Activated CD4-positive, alpha-beta T cell treated with anti-CD3 and anti-CD28 coated beads, Interleukin-2, amount 50 U/mL, for 1 hour (primary cell): ENCODE measurements at regions not wholly inside any gene's neighbourhood (a gene's known extent, or its start where the extent isn't known, plus 50 kb on each side); places are given as distances from the start of the nearest gene placed in this dataset.
"Not testable (repeated sequence)": the region's sequence is repeated elsewhere in the genome, so short reads cannot be mapped to it uniquely, and the experiment has no call there.

Source experiments
- DNase-seq: peaks from one replicate; pipeline ENCODE4 v3.0.0-alpha.2; 2020

DNA sequence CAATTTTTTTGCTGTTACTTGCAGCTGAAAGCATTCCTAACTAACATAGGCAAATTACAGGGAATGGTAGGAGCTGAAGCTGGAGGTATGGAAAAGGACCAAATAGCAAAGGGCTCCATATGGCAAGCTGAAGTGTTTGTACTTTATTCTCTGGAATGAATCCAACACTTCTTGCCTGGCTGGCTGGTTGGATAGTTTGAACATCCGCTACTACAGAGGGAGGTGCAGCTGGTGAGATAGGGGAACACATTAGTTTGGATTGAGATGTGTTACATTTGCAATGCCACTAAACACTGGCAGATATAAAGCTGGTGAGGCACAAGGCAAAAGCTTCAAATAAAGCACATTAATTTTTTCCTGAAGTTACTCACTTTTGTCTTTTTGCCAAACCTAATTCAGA is 291.5 kb downstream of the SP3 start:
- DNase-seq = no peak

DNA sequence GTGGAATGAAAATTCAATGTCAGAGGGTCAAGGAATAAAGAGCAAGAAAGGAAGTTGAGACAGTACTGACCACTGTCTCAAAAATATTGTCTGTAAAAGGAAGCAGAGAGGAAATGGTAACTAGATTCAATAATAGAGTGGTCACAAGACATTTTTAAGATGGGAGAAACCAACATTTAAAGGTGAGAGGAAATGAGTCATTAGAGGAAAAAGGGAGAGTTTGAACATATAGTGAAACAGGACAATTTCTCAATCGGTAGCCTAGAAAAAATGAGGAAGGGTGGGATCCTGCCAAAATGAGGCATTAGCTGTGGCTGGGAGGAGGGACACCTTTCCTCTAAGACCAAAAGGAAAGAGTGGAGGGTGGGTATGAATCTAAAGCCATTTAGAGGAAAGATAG is 288.5 kb downstream of the SP3 start:
- DNase-seq = no peak

DNA sequence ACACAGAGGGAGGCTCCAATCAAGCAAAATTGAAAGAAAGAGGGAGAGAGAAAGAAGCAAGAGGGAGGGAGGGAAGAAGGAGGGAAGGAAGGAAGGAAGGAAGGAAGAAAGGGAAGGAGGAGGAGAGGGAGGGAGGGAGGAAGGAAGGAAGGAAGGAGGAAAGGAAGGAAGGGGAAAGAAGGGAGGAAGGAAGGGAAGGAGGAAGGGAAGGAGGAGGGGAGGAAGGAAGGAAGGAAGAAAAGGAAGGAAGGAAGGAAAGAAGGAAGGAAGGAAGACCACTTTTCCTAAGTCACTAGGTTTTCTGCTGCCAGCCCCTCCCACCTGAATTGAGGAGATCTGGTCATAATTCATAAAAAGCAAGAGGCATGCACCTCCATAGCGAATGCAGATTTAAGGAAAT is 287.0 kb downstream of the SP3 start:
- DNase-seq = no peak

DNA sequence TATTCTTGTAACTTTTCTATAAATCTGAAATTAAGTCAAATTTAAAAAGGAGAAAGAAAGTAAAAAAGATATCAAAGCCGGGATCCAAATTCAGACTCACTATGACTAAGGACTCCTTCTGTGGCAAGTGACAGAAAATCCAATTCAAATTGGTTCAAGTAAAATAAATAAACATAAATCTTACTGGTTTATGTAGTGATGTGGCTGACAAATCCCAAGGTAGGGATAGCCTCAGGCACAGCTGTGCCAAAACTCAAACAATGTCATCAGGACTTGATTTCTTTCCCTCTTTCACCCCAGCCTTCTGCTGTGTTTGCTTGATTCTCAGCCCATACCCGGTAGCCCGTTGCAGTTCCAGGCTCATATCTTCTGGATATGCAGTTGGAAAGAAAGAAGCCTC is 284.6 kb downstream of the SP3 start:
- DNase-seq = no peak

DNA sequence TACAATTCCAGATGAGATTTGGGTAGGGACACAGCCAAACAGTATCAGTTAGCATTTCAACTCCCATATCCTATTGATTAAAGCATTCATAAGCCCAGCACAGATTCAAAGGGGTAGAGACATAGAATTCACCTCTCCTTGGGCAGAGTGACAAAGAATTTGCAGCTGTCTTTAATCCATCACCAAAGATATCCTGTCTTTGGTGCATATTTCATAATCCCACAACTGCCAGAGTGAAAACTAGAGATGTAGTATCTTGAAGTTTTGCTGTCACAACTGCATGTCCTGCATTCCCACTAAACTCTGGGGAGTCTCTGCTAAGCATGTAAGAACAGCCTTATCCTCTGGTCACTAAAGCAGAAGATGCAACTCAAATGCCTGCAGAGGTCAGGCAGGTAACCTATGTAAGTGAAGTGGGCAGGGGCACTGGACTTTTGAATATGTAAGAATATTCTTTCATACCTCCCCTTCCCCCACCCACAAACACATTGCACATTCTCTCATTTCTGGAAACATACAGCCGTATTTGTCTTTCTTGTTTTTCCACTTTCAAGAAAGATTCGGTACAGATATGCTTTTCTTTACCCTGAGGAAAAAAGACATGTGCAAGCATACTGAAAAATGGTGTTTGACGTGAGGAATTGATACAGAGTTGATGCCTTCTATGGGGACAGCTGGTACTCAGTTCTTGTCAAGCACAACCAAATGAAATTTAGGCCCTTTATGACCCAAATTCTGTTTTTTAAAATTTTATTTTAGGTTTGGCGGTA is 283.1 kb downstream of the SP3 start:
- DNase-seq = no peak

DNA sequence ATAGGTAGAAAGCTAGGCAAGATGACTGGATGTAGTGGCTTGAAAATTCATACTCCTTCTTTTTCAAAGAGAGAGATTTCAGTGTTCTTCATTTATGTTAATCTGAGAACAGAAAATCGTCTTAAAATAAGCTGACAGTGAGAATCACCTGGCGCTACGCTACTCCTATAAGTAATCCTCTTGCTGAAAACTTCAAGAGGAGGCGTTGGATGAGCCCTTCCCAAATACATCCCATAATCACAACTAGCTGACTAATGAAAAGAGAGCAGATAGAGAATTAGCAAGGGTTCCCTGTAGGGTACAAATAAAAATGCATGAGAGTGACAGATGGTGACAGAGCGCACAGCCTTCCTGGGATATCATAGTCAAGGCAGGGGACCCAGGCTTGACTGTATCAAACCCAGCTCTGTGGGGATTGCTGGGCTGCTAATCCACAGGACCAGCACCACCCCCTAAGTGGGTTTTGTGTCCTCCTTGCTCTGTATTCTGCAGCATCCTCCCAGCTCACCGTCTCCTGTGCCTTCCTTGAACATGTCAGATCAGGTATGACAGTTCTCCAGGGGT is 280.2 kb downstream of the SP3 start:
- no peak for DNase-seq

DNA sequence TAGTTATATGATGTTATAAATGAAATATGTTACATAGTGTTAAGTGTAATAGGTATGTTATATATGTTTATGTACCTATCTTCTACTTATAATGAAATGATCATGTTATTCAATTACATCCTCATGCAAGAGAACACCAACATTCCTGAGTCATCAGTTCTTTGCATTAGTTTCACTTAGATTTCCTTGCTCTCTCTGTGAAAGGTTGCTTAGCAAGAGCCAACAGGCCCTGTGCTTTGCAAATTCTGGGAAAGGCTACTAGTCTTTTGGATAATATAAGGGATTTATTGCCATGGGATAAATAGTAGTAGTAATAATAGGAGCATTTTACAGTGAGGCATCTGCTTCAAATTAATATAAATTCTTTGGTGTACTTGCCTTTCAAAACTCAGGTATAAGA is 274.8 kb downstream of the SP3 start:
- no peak for DNase-seq

DNA sequence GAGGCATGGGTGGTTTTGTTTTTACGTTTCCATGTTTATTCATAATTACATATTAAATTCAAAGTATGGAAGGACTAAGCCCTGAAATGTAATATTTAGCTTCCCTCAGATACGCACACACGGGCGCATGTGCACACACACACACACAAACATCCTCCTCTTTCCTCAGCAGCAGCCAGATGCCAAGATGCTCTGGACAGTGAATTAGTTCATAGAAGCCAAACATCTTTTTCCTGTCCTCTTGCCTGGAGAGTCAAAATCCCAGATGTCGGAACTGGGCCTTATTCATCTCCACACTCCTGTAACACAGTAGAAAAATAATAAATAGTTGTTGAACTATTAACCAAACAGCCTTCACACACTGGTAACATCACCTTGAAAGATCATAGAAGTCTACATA is 273.1 kb downstream of the SP3 start:
- no peak for DNase-seq

DNA sequence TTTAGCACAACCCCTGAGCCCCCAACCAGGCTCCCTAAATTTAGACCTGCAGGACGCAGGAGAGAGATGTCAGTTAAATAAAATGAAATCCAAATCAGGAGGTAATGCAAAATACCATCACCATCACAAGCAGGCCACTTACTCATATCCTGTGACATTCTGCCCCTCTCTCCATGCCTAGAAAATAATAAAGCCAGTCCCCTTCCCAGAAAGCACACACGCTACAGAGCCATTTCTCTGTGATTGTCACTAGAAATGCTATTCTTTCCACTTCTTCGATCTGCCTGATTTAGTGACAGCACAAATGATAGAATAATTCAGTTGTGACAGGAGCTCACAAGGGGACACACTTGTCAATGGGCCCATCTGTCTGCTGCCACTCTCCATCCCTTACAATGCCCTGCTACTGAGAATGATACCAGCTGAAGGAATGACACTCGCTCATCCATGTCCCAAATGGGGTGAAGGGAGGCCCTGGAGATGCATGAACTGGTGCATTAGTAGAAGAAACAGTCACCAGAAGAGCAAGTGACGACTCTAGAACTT is 272.1 kb downstream of the SP3 start:
- no peak for DNase-seq

DNA sequence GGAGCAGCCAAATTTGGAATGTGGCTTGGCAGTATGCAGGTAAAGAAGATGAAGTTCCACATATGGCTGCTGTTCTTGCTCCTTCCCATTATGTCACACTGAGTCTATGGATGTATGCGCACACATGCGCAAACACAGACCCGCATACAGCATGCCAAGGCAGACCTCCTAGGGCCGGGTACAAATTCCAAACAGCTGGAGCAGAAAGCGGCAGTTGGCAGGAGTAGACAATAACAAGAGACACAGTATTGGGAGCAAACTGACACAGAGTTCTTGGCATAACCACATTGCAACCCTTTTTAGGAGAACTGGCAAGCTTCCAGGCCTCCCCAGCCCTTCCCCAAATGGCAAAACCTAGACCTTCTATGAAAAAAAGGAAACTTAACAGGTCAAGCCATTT is 268.9 kb downstream of the SP3 start:
- DNase-seq = no peak

DNA sequence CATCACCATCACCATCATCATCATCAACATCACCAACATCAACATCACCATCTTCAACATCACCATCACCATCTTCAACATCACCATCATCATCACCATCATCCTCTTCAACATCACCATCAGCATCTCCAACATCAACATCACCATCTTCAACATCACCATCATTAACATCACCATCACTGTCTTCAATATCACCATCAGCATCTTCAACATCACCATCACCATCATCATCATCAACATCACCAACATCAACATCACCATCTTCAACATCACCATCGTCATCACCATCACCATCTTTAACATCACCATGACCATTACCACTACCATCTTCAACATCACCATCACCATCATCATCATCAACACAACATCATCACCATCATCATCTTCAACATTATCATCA is 267.2 kb downstream of the SP3 start:
- DNase-seq = no peak

DNA sequence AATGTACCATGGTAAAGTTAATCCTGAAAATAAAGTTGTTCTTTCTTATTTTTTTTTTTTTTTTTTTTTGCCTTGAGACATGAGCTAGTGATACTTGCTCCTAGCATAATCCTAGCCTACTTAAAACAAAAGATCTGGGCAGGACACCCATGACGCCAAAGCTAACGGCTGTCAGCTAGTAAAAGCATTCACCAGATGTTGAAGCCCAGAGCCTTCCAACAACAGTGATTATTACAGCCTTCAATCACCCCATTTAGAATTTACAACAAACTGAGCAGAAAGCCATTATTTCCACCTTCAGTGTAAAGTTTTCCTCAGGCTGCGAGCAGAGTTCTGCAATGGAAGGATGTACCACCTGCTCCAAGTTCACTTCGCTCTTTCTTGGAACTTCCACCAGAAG is 259.5 kb downstream of the SP3 start:
- no peak for DNase-seq

DNA sequence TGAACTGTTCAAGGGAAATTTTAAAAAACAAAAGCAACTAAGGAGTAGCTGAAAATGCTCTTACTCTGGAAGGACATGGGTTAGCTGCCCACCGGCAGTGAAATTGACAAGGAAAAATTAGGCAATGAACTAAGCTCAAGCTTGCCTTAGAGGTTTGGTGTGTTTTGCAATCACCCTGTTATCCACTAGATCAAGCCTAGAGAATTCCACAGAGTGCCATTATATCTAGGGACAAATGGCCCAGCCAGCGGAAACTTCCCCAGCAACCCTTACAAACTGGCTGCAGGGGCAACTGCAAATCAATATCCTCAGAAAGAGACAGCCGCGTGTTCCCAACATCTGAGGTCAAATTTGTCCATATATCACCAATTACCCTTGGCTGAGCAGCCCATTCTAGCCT is 258.2 kb downstream of the SP3 start:
- no peak for DNase-seq

DNA sequence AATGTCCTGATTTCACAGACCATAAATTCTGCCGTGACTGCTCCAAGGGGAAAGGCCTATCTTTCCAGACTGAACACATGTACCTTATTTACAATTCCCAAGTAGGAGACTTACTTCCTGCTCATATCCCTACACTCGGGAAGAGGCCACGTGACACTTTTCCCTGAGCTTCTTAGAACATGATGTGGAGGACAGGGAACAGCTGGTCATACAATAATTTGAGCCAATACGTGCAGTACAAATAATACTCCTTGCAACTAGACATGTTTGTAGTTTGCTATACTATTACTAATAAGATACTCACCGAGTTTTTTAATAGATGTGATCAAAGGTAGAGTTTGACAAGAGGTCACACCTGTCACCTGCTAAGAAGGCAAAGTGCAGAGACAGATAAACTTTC is 256.4 kb downstream of the SP3 start:
- no peak for DNase-seq

DNA sequence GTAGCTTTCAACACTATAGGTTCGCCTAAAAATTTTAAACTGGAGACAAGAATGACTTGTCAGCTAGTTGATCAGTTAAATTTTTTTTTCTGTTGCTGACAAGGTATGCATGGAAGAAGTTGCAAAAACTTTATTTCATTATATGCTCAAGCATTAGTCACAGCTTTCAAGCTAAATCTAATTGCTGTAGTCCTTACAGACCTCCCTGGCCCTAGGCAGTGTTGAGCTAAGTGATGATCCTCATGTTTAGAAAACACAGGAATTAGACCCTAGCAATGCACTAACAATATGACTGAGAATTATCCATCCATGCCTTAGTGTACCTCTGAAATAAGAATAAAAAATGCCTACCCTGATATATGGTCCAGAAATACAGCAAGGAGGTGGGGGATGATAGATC is 253.4 kb downstream of the SP3 start:
- DNase-seq = no peak

DNA sequence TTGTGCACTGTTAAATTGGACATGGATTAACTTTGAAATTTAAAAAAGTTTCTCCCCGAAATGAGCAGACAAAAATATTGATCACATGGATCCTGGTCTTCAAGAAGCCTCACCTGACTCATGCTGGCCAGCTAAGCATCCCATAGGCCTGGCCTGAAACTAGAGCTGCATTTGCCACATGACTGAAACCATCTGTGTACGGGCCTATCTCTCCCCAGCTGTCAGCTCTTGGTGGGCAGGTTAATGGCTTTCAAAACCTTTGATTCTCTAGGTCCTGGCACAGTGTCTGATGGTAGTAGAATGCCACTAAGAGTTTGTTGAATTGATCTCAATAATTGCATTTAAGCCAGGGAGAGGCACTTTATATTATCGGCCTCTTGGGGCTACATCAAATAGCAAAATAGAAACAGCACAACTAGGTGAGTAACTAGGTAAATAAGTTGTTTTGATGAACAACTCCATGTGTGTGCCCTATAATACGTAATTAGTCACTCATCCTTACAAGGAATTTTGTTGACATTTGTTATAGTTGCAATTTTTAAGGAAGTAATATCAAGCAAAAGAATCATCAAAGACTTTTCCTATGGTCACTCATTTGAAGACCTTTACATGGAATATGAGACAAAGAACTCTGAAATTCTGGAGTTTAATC is 251.1 kb downstream of the SP3 start:
- DNase-seq = no peak

DNA sequence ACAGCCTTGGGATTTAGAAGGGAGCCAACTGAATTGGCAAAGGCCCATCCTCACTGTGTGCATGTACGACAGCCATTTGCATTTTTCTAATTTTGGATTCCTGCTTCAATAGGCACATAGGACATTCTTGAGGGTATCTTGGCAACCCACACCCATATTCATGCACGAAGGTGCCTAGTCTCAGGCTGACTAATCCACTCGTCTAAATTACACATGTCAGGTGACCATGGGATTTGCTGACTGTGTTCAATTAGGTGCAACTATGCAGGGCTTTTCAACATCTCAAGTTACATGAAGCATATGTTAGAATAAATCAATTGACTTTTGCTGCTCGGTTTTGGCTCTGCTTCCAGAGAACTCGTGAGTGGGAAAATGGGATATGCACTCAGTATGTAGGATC is 249.7 kb downstream of the SP3 start:
- DNase-seq = no peak

DNA sequence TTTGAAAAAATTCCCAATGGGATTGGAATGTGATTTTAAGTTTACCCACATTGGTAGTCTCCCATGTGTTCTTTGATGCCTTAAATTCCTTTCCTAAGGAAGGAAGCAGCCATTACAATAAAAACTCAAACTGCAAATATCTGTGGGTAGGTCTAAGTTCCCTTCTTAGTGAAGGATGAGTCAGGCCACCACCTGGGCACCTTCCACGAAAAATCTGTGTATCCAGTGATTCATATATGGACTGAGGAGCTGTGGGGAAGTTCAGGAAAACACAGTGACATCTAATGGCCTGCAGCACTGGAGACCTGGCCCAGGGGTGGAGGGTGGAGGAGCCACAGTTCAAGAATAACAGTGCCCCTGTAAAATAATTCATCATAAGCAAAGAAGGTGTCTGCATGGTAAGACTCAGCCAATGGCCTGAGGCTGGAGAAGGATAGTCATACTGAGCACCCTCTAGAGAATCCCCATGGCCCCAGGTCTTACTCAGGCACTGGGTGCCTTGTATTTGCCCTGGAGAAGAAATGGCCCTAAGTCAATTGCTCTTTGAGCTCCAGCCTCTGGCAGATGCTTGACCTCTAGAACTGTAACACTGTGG is 248.6 kb downstream of the SP3 start:
- DNase-seq = no peak

DNA sequence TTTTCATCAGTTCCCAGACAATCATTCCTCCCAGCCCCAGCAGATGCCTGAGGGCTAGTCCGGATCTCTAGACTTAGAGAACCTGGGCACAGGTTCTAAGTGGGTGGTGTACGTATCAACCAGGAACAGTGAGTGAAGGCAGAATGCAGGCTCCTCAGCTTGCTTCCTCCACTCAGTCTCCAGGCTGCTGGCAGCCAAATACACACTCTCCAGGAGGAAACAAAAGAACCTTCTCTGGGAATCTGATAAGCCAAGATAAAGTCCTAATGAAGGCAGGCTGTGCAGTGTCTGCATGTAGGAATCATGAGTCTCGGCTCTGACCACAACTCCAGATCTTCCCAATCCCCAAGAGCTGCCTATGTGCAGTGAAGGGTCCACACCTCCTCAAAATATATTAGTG is 245.7 kb downstream of the SP3 start:
- no peak for DNase-seq

DNA sequence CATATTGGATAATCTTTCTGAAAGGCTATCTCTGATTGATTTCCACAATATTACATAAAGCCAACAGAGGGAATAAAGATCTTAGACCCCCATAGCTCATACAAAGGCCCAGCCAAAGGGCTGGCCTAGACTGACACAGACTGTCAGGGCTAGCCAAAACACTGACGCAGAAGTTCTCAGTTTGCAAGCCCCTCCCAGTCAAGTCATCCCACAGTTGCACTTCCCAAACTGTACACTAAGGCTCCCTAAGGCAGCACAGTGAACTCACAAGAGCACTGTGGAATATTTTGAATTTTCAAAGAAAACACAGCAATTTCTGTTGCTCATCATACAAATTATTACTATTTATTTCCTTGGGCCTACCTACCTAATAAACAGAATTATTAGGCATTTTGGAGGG is 244.9 kb downstream of the SP3 start:
- DNase-seq = no peak

DNA sequence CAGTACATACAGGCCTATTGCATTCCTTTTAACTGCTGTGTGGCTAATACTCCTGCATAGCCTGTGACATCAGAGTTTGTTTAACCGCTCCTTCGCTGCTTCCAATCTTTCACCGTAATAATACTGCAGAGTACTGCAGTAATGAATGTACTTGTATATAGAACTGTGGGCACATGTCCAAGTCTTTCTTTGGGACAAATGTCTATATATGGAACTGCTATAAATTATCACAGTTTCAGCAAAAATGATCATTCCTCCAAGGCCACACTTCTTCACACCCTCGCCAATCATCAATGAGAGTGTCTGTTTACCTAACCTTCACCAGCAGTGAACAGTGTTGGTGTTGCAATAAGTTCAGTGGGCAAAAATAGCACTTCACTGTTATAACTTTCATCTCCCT is 230.4 kb downstream of the SP3 start:
- DNase-seq = no peak

DNA sequence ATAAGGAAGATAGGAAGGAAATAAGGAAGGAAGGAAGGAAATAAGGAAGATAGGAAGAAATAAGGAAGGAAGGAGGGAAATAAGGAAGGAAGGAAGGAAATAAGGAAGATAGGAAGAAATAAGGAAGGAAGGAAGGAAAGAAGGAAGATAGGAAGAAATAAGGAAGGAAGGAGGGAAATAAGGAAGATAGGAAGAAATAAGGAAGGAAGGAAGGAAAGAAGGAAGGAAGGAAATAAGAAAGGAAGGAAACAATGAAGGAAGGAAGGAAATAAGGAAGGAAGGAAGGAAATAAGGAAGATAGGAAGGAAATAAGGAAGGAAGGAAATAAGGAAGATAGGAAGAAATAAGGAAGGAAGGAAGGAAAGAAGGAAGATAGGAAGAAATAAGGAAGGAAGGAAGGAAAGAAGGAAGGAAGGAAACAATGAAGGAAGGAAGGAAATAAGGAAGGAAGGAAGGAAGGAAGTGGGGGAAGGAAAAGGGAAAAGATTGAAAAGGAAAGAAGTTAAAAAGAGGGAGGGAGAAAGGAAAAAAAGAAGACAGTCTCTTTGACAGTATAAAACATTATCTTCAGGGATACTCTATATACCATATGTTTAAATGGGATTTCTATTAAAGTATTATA is 227.1 kb downstream of the SP3 start:
- DNase-seq = not testable (repeated sequence)

DNA sequence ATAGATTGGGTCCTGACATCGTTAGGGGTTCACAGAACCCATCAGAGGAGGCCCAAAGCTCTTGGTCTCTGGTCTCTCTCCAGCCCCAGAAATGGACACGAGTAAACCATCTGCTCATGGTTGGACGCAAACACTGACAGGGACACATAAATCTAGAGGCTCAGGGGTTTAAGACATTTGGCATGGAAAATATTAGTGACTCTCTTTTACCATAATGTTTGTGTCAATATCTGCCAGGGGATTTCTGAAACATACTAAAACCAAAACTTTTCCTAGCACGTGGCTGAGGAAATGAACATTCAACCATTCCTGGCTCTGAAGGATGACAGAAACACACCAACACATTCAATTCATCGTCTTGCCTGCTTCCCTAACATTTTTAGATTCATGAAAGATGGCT is 226.2 kb downstream of the SP3 start:
- no peak for DNase-seq

DNA sequence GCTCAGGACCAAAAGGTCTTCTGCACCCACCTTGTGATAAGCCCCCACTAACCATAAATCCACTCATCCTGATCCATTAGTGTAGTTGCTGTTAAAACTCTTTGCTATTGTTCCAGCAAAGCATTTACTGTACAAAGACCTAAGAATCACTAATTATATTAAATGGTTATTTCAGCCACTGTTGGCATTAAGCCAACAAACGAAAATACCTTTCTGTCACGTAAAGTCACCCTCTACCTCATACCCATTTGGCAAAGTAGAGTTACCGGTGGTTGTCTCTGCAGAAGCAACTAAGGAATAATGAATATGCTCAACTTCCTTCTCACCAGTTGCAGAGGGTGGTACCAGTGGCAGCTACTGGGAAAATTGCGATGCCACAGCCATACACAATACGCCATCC is 224.5 kb downstream of the SP3 start:
- no peak for DNase-seq
